ENCODE measurements at regions not wholly inside any gene's neighbourhood (a gene's known extent, or its start where the extent isn't known, plus 50 kb on each side); places are given as distances from the start of the nearest gene placed in this dataset.
"Not testable (repeated sequence)": the region's sequence is repeated elsewhere in the genome, so short reads cannot be mapped to it uniquely, and the experiment has no call there.

DNA sequence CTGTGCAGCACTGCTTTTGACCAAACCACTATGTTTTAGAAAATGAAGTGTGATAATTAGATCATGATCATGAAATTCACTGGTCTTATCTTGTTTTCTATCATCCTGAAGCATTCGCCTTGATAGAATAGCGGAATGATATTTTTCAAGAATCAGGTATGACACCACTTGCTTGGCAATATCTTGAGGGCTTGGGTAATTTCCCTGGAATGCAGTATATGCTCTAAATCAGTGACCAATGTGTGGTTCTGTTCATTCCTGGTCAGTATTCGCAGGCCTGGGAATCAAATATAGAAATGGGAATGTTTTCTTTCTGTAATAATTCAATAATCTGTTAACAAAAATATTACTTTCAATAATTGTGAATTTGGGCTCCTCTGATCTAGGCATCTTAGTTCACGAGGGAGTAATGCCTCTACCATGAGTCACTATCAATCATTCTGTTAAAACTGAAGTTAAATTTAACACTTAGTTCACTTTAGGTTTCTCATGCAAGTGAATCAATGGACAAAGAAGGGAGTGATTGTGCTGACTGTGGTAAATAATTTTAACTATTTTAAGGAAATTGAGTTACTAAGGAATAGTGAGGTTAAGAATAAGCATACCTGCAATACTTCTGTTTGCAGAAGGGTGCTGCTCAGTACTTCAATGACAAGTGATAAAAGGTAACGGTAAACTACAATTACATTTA lies 137.9 kb downstream of the PCDH20 start:
- TF ChIP-seq, protein P1, sequence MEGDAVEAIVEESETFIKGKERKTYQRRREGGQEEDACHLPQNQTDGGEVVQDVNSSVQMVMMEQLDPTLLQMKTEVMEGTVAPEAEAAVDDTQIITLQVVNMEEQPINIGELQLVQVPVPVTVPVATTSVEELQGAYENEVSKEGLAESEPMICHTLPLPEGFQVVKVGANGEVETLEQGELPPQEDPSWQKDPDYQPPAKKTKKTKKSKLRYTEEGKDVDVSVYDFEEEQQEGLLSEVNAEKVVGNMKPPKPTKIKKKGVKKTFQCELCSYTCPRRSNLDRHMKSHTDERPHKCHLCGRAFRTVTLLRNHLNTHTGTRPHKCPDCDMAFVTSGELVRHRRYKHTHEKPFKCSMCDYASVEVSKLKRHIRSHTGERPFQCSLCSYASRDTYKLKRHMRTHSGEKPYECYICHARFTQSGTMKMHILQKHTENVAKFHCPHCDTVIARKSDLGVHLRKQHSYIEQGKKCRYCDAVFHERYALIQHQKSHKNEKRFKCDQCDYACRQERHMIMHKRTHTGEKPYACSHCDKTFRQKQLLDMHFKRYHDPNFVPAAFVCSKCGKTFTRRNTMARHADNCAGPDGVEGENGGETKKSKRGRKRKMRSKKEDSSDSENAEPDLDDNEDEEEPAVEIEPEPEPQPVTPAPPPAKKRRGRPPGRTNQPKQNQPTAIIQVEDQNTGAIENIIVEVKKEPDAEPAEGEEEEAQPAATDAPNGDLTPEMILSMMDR (IDR thresholded peaks at IDR 0.05; ENCODE audit: low read depth, low read length): no peak
- H3K4me3 ChIP-seq (ENCODE audit: low read depth, low read length): no peak overlapping the region

DNA sequence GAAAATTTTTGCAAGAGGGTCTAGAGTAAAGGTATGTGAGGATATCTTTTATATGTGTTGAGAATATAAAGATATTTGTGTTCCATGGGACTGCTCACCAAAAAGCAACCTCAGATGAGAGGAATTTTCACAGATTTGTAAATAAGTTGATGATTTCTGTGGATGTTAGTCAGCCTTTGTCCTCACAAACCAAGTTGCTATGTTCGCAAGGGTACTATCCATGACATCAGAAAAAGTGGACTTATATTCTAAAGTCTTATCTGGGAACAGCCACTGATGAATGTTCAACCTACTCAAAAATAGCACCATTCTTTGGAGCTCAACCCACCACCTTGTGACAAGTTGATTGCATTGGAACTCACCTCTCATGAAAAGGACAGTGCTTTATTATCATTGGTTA lies 138.6 kb downstream of the PCDH20 start:
- no peak overlapping the region for H3K4me3 ChIP-seq (ENCODE audit: low read depth, low read length)
- TF ChIP-seq, protein P1 (IDR thresholded peaks at IDR 0.05; ENCODE audit: low read depth, low read length): no peak

DNA sequence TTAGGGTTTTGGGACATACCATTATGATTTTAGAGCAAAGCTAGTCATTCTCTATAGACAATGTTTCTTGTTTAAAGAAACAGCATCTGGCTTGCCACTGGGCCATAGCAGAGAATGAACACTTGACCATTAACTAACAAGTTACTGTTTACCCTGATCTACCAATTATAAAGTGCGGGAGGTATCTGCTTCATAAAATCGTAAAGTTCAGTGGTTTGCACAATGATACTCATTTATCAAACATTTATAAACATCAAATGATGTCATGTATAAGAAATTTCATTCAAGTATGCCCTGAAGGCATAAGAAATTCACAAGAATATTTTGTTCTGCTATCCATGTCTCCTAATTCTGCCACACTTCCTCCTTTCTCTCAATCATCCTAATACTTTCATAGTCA lies 139.2 kb downstream of the PCDH20 start:
- H3K4me3 ChIP-seq (ENCODE audit: low read depth, low read length): no peak overlapping the region
- TF ChIP-seq, protein P1 (IDR thresholded peaks at IDR 0.05; ENCODE audit: low read depth, low read length): no peak

DNA sequence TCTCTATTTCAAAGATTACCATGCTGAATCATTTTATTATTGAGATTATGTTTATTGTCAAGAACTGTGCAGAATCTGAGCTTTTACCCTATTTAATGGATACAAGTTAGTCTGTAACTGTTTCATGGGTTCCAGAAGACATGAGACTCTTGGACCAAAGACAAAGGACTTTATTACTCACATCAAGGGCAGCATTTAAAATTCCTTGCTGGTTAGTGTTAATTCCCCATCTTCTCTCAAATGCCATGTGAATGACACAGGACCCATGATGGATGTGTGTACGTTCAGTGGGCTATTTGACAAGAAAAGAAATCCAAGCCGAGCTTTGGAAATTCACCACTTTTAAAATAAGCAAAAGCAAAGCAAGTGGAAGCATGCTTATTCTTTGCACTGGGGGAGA lies 139.9 kb downstream of the PCDH20 start:
- TF ChIP-seq, protein P1 (IDR thresholded peaks at IDR 0.05; ENCODE audit: low read depth, low read length): no peak
- H3K4me3 ChIP-seq (ENCODE audit: low read depth, low read length): no peak overlapping the region

DNA sequence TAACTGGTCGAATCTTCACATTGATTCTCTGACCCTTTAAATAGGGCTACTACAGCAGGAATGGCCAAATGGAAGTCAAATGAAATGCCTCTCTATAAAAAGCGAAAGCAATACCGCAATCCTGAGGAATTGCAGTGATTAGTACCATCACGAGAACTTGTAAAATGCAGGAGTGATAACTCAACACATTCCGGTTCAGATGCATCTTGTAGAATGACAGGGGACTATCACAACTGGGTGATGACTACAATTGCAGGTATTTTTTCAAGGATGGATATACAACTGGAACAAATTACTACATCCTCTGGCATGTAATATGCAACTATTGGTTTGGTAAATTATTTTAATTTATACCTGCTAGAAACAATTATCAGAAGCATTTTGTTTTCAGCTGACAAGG lies 140.4 kb downstream of the PCDH20 start:
- TF ChIP-seq, protein P1 (IDR thresholded peaks at IDR 0.05; ENCODE audit: low read depth, low read length): no peak
- no peak overlapping the region for H3K4me3 ChIP-seq (ENCODE audit: low read depth, low read length)

DNA sequence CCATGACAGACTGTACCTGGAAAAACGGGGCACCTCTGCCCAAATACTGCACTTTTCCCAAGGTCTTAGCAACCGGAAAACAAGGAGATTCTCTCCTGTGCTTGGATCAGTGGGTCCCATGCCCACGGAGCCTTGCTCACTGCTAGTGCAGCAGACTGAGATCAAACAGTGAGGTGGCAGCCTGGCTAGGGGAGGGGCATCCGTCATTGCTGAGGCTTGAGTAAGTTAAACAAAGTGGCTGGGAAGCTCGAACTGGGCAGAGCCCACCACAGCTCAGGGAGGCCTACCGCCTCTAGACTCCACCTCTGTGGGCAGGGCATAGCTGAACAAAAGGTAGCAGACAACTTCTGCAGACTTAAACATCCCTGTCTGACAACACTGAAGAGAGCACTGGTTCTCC lies 148.8 kb downstream of the PCDH20 start:
- not testable (repeated sequence) for H3K4me3 ChIP-seq (ENCODE audit: low read depth, low read length)

DNA sequence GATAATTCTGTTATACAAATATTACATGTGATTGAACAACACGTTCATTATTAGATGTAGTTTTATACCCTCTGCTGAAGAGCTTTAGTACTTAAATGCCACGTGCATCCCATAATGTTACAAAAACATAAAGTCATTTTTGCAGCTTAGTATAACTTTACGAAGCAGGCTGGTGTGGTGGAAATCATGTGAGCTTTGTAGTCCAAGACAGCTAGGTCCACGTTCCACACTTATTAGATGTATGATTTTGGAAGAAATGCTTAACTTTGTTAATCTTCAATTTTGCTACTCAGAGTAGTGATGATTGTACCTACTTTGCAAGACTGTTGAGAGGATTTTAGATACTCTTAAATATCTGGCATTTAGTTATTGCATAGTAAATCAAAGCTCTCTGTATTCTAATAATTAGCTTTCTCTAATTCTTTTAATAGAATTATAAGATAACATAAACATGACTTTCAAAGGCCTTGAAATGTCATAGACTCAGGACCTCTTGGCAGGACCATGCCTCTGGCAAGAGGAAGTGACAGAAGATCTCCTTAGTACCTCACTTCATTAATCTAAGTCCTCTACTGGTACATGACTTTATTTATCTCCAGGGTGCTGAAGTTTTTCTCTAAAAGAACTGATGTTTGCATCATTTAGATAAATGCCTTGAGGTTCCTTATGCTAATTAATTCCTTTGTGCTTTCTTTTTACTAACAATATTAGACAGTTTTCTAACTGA lies 153.7 kb downstream of the PCDH20 start:
- H3K4me3 ChIP-seq (ENCODE audit: low read depth, low read length): no peak overlapping the region
- TF ChIP-seq, protein P1 (IDR thresholded peaks at IDR 0.05; ENCODE audit: low read depth, low read length): no peak
